Lung (tissue), 11 donors: ENCODE measurements at regions not wholly inside any gene's neighbourhood (a gene's known extent, or its start where the extent isn't known, plus 50 kb on each side); places are given as distances from the start of the nearest gene placed in this dataset.

ENCODE experiments used
- ATAC-seq: fragments of 200-7000 bp; cut with Tn5 transposase; one replicate; pipeline ENCODE4 v1.9.1; 2020; ENCODE audit warnings: moderate number of reproducible peaks; ENCODE audit not compliant: insufficient read depth, low FRiP score
- DNase-seq, 3 donors: peaks; one replicate each; pipeline ENCODE4 v3.0.0-alpha.2; 2013 to 2017
- H3K27ac ChIP-seq, 2 donors: one replicate each; pipeline ENCODE4 v1.5.1; 2013; ENCODE audit warnings: mild to moderate bottlenecking in 2 of 2, moderate library complexity in 2 of 2, control low read depth in 1 of 2, inconsistent platforms in 1 of 2, low read depth in 1 of 2, low read length in 1 of 2
- H3K27me3 ChIP-seq, 3 donors: one replicate each; pipeline ENCODE4 v1.5.1; 2013; ENCODE audit warnings: low read length in 2 of 3; ENCODE audit not compliant: control insufficient read depth in 3 of 3, insufficient read depth in 3 of 3
- H3K36me3 ChIP-seq, 4 donors: one replicate each; pipeline ENCODE4 v1.5.1; 2013; ENCODE audit warnings: low read length in 4 of 4, mild to moderate bottlenecking in 1 of 4, moderate library complexity in 1 of 4; ENCODE audit not compliant: control insufficient read depth in 4 of 4, insufficient read depth in 4 of 4
- H3K4me1 ChIP-seq, 5 donors: one replicate each; pipeline ENCODE4 v1.5.1; 2013; ENCODE audit warnings: low read length in 5 of 5, mild to moderate bottlenecking in 2 of 5, moderate library complexity in 1 of 5; ENCODE audit not compliant: control insufficient read depth in 5 of 5, insufficient read depth in 5 of 5
- H3K4me3 ChIP-seq: one replicate; pipeline ENCODE4 v1.5.1; 2013; ENCODE audit warnings: mild to moderate bottlenecking, control low read depth, moderate library complexity
- H3K9ac ChIP-seq, 2 donors: one replicate each; pipeline ENCODE4 v1.5.1; 2013; ENCODE audit warnings: low read length in 2 of 2, control low read depth in 1 of 2; ENCODE audit not compliant: insufficient read depth in 1 of 2
- H3K9me3 ChIP-seq, 4 donors: one replicate each; pipeline ENCODE4 v1.5.1; 2013; ENCODE audit warnings: low read length in 3 of 4, mild to moderate bottlenecking in 1 of 4, moderate library complexity in 1 of 4; ENCODE audit not compliant: control insufficient read depth in 4 of 4, insufficient read depth in 3 of 4
- CTCF ChIP-seq: IDR thresholded peaks from 2 replicates; pipeline ENCODE4 v1.5.1; 2012; ENCODE audit warnings: mild to moderate bottlenecking; ENCODE audit errors: control extremely low read depth, extremely low read depth
- WGBS, 2 donors: extraction: QIAGEN DNeasy Blood & Tissue Kit; methylation state at CpG; one replicate each; pipeline ENCODE4 v1.1.7; 2013; 5-methylcytosine and 5-hydroxymethylcytosine counted together
- donor health status: control.
- donor health status: control.
- donor health status: Bipolar disorder and iron deficiency.
- donor health status: healthy.
- donor health status: DM: yes; HTN: yes; CAD: no.

GRCh38 chr3:65194744-65195143, 506.9 kb upstream of the ADAMTS9 start:
- peaks cover 0 to 3% (median 0%) of the 10 kb centered on the region in 5 donors for H3K4me1 ChIP-seq
- H3K36me3 ChIP-seq: no peaks in the 10 kb centered on the region
- no peaks in the 10 kb centered on the region for H3K9me3 ChIP-seq
- no peak overlapping the region for H3K27ac ChIP-seq
- no peak overlapping the region for H3K9ac ChIP-seq
- no peak for ATAC-seq
- H3K27me3 ChIP-seq: no peaks in the 10 kb centered on the region
- DNase-seq: no peak
- no peak overlapping the region for H3K4me3 ChIP-seq
- TF ChIP-seq CTCF: no peak
- 93 to 95% methylated on average over 4 of the region's 4 CpGs for WGBS, 2 donors

- no peaks in the 10 kb centered on the region for H3K9me3 ChIP-seq
- H3K36me3 ChIP-seq: no peaks in the 10 kb centered on the region
- 83% methylated on average over 6 of the region's 6 CpGs for WGBS, 2 donors
- peaks cover 0 to 3% (median 0%) of the 10 kb centered on the region in 5 donors for H3K4me1 ChIP-seq
- ATAC-seq (no peak), DNase-seq (no peak)
- H3K27me3 ChIP-seq: no peaks in the 10 kb centered on the region
- H3K27ac ChIP-seq: no peak overlapping the region
- H3K9ac ChIP-seq: no peak overlapping the region
- TF ChIP-seq CTCF: no peak
- no peak overlapping the region for H3K4me3 ChIP-seq
These were observed 506.4 kb upstream of the ADAMTS9 start for GRCh38 chr3:65194047-65194714.

- Histone ChIP-seq H3K4me3 (no peak overlapping the region), H3K9ac (no peak overlapping the region), H3K4me1 (peaks cover 0 to 3% (median 0%) of the 10 kb centered on the region in 5 donors), H3K27me3 (no peaks in the 10 kb centered on the region), H3K36me3 (no peaks in the 10 kb centered on the region), H3K27ac (no peak overlapping the region), H3K9me3 (no peaks in the 10 kb centered on the region)
- no peak for TF ChIP-seq CTCF
- no peak for DNase-seq
- WGBS, 2 donors: 86 to 88% methylated on average over 9 of the region's 9 CpGs
- ATAC-seq: no peak
These were observed 505.7 kb upstream of the ADAMTS9 start for GRCh38 chr3:65193531-65193930.

GRCh38 chr3:65190111-65190510, 502.3 kb upstream of the ADAMTS9 start:
- H3K4me1 ChIP-seq: peaks cover 0 to 3% (median 0%) of the 10 kb centered on the region in 5 donors
- 55 to 92% methylated on average over 1 of the region's 1 CpG for WGBS, 2 donors
- TF ChIP-seq CTCF: no peak
- ATAC-seq (no peak), DNase-seq (no peak)
- H3K27ac ChIP-seq: no peak overlapping the region
- no peaks in the 10 kb centered on the region for H3K9me3 ChIP-seq
- no peaks in the 10 kb centered on the region for H3K27me3 ChIP-seq
- H3K9ac ChIP-seq: no peak overlapping the region
- no peak overlapping the region for H3K4me3 ChIP-seq
- H3K36me3 ChIP-seq: no peaks in the 10 kb centered on the region
